GM21515 (cell line): ENCODE measurements at regions not wholly inside any gene's neighbourhood (a gene's known extent, or its start where the extent isn't known, plus 50 kb on each side); places are given as distances from the start of the nearest gene placed in this dataset.

Experiments
- ATAC-seq: cut with Tn5 transposase; IDR thresholded peaks from one replicate; pipeline ENCODE4 v1.9.1; 2021; ENCODE audit not compliant: unreplicated experiment

DNA sequence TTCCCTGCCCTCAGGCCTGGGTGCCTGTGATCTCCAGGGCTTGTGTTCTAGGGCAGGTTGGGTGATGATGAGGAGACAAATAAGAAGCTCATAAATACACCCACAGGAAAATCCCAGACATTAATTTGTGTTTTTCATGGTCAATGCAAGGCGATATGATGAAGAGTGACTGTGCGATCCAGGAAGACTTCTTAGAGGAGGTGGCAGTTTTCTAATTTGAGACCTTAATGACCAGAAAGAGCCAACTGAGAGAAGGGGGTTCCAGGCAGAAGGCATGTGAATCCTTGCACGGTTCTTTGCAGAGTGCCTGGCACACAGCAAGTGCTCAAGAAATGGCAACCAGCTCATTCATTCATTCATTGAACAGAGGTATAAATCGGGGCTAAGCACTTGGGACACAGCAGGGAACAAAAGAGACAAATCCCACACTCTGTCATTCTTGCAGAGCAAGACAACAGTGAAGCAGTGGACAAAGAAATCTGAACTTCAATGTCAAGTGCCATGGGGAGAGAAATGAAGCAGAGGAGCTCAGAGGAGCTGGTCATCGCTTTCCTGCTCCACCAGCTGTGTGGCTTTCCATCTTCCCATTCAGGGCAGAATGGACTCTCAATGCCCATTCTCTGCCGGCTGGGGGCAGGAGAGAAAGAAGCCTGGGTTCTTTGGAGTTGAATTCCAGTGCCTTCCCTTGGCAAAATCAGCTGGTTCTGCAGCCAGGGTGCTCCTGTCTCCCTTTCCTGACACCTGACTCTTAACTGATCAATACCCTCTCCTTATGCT lies 128.3 kb downstream of the AACS start:
- ATAC-seq = no peak

DNA sequence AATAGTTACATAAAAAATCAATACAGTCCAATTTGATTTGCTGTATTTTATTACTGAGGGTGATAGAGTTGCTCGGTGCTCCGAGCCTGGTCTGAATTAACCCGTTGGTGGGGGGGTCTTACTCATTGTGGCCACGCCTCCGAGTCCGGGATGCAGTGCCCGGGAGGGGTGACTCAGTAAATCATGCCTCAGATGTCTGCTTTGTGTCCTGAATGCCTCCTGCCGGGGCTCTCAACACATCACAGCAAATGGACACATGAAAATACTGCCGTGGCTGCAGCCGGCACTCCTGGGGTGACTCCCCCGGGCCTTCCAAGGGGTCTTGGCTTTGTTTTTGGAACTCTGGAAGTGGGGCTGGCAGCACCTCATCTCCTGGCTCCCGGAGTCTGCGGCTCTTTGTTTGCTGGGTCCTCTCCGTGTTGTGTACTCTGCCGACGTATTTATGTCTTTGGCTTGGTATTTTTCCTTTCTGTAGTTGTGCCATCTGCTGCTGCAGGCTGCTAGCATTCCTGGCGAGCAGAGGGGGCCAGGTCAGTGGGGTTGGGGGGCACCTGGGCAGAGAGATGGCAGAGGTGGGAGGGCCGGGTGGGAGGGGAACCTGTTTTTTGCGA lies 129.0 kb downstream of the AACS start:
- no peak for ATAC-seq

GRCh38 chr12:125194987-125195386 lies 129.8 kb downstream of the AACS start:
- no peak for ATAC-seq

GRCh38 chr12:125197326-125197725 lies 132.1 kb downstream of the AACS start:
- ATAC-seq = no peak

- no peak for ATAC-seq
Observed at GRCh38 chr12:125198652-125199051, 133.4 kb downstream of the AACS start.

DNA sequence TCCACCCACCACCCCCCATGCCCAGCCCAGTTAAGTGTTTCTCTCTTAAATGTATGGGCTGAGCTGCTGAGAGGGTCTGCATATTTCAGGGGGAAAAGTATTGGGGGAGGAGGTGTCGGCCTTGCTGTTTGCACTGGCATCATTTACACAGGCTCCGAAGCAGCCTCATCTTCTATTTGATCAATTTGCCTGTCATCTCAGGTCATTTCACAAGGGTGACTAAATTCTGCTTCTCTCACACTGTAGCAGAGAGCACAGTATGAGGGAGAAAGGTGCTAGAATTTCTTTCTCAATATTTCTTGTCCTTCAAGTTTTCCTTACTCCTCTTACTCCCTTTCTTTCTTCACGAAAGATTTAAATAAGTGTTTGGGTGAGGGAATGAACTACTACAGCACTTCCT lies 135.9 kb downstream of the AACS start:
- no peak for ATAC-seq

DNA sequence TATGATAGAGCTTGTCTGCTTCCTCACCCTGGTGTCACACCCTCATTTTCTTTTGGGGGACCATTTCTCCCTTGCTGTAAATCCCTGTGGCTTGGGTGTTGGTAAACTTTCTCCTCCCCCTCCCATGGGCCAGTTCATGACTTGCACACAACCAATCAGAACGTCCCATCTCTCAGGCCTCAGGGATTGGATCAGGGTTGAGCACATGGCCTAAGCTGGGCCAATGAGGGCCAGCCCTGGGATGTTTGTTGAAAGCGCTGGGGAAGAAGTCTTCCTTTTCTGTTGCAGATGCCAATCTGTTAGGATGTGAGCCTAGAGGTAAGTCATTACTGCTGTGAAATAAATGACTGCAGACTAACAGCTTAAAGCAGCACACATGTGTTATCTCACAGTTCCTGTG lies 136.7 kb downstream of the AACS start:
- ATAC-seq = no peak

DNA sequence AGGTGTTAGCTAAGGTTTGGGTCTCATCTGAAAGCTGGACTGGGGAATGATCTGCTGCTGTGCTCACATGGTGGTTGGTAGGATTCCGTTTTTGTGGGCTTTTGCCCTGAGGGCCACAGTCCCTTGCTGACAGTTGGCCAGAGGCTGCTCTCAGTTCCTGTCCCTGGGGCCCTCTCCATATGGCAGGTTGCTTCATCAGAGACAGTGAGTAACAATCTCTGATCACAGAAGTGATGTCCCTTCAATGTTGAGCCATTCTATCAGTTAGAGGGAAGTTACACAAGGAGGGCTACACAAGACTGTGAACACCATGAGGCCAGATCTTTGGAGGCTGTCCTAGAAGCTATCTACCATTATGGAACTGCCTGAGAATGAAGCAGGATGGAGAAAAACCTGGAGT lies 137.2 kb downstream of the AACS start:
- ATAC-seq = no peak

- peak; percentile 63 for ATAC-seq
Observed at GRCh38 chr12:125203145-125203765, 138.0 kb downstream of the AACS start.

- ATAC-seq = no peak
Observed at GRCh38 chr12:125205386-125205785, 140.2 kb downstream of the AACS start.

DNA sequence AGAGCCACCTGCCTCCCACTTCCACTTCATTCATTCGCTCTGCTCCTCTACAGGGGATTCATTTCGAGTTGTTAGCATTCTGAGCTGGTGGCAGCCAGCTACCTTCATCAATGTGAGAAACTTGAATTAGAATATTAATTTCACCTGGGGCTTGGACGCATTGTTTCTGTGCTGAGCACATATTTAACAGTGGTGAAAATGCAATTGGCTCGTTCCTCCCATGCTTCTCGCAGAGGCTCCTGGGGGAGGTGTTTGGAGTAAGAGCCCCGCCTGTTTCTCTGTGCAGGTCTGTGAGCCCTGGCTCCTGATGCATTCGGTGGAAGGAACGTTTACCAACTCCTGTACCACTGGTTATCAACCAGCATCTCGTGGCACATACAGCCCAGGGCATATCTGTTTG lies 141.5 kb downstream of the AACS start:
- ATAC-seq = no peak

GRCh38 chr12:125208334-125208733 lies 143.1 kb downstream of the AACS start:
- no peak for ATAC-seq

GRCh38 chr12:125208942-125209341 lies 143.7 kb downstream of the AACS start:
- no peak for ATAC-seq

DNA sequence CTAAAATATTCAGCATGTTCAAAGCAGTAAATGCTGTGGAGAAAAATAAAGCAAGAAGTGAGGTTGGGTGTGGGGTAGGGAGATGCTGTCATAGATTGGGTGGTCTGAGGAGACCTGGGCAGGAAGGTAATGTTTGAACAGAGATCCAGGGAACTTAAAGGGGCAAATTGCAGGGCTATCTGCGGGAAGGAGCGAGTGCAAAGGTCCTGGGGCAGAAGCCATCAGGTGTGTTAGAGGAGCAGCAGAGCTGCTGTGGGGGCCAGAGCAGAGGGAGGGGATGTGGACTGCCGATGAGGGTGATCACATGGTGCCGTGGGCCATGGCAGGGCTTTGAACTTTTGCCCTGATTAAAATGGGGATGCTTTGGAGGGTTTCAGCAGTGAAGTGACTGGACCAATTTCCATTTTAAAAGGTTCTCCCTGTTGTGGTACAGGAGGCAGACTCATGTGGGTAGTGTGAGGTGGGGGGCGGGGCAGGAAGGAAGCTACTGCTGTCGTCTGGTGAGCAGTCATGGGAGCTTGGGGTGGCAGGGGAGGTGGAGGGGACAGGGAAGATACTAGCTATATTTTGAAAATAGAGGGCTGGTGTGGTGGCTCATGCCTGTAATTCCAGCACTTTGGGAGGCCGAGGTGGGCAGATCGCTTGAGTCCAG lies 145.0 kb downstream of the AACS start:
- no peak for ATAC-seq

GRCh38 chr12:125211464-125211863 lies 146.2 kb downstream of the AACS start:
- no peak for ATAC-seq

GRCh38 chr12:125214289-125214688 lies 149.1 kb downstream of the AACS start:
- ATAC-seq = no peak

DNA sequence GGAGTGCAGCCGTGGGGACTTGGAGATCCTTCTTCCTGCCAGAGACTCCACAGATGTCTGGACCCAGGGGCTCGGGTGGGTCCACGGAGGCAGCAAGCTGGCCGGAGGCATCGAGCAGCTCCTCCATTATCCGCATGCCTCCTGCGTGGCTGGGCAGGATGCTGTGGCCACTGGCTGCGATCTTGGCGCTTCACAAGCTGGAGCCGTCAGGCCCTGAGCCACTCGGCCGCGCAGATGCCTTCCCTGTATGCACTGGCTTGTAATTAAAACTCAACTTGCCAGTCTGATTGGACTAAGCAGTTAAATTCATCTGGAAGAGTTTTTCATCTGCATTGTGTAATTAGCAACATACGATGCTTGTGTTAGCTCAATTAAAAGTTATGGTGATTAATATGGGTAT lies 151.5 kb downstream of the AACS start:
- ATAC-seq = no peak

GRCh38 chr12:125217308-125217707 lies 152.1 kb downstream of the AACS start:
- no peak for ATAC-seq

- no peak for ATAC-seq
Observed at GRCh38 chr12:125218952-125219351, 153.7 kb downstream of the AACS start.

DNA sequence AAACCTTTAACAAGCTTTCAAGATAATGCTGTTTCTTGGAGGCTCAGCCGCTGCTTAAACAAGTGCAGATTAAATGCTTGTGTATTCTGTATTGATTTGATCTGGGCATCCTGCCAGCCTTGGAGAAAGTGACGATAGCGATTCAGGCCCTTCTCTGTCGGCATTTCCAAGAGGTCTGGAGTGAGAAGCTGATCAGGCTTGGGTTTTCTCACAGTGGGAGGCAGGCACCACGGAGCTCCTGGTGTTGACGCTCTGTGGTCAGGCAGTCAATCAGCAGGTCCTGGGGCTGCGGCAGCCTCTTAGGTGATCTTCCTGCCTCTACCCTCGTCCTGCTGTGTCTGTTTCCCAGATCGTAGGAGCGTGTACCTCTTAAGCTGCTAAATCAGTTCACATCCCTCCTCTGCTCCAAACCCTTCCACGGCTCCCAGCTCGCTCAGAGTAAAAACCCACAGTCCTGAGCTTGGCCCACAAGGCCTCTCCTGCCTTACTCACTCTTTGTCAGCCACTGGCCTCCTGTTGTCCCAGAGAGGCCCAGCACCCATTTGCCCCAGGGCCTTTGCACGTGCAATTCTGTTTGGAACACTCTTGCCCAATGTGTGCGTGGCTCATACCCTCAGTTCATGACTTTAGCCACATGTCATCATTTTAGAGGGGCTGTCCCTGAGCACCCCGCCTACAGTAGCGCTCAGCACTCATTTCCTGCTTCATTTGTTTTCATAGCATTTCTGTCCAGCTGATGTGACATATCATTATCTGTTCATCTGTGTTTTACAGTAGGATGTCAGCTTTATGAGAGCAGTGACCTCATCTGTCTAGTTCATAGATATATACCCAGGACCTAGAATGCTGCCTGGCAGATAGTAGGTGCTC lies 155.4 kb downstream of the AACS start:
- no peak for ATAC-seq

- ATAC-seq = no peak
Observed at GRCh38 chr12:125221602-125222001, 156.4 kb downstream of the AACS start.
